ENCODE measurements at regions not wholly inside any gene's neighbourhood (a gene's known extent, or its start where the extent isn't known, plus 50 kb on each side); places are given as distances from the start of the nearest gene placed in this dataset.

GRCh38 chr14:51432302-51432948, 192.4 kb downstream of the TMX1 start:
- TF ChIP-seq POLR2A (IDR thresholded peaks at IDR 0.05; ENCODE audit: low read depth) = no peak
- TF ChIP-seq CTCF (IDR thresholded peaks at IDR 0.05) = no peak

Data from esophagus muscularis mucosa (tissue), 3 donors.